ENCODE measurements at regions not wholly inside any gene's neighbourhood (a gene's known extent, or its start where the extent isn't known, plus 50 kb on each side); places are given as distances from the start of the nearest gene placed in this dataset.

DNA sequence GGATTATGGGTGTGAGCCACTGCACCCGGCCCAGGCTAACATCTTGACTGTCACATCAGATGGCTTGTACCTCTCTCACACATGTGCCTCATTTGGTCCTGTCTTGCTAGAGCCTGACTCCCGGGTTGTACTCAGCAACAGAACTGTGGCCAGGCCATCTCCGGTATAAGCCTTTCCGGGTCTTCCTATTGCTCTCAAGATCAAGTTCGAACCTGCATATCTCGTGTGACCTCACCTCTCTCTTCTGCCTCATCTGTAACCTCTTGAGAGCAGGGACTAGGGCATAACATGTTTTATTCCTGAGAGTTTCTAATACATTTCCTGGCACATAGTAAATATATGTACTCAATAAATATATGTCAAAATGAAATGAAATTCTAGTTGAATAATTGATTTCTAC is 114.0 kb downstream of the ACAA2 start:
- intact Hi-C loops (cut with micrococcal nuclease): no loop called here

DNA sequence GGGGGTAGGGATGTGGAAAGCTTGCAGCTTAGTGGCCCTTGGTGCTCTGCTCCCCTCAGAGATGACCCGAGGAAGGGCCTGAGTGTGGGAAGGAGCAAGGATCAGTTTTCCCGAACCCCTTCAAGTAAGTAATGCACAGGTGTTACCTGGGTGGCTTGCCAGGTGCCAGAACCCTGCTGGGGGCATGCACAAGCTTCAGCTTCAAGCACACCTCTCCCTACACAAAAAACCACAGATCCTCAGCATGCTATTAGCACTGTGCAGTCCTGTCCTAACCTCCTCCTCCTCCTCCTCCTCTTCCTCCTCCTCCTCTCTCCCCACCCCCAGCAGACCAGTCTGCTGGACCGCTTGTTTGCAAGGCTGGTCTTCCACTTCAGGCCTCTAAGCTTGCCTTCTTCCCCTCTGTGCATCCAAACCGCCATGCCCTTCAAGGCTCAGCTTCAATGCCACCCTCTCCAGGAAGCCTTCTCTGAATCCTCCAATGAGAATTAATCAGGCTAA is 114.8 kb downstream of the ACAA2 start:
- Histone ChIP-seq H3K9me3 (ENCODE audit: control insufficient read depth in 1 of 2, insufficient read depth in 1 of 2, low read depth in 1 of 2, low read length in 2 of 2) (no peaks in the 10 kb centered on the region), H3K4me1 (ENCODE audit: control insufficient read depth in 1 of 2, insufficient read depth in 2 of 2, low read length in 2 of 2) (no peaks in the 10 kb centered on the region), H3K4me2 (ENCODE audit: low read length) (no peak overlapping the region), H4K20me1 (ENCODE audit: insufficient read depth) (no peaks in the 10 kb centered on the region), H2AFZ (ENCODE audit: low read depth, low read length, poor library complexity, severe bottlenecking) (no peak overlapping the region), H3K9me2 (ENCODE audit: insufficient read depth) (no peaks in the 10 kb centered on the region), H3K79me2 (ENCODE audit: insufficient read depth, low read length) (no peaks in the 10 kb centered on the region), H3K4me3 (replicated peaks in 1 of 2; ENCODE audit: low read depth in 1 of 2, low read length in 2 of 2) (no peak overlapping the region), H3K9ac (ENCODE audit: low read length) (no peak overlapping the region), H3K36me3 (ENCODE audit: control insufficient read depth in 1 of 2, insufficient read depth in 2 of 2, low read length in 2 of 2) (no peaks in the 10 kb centered on the region), H3K27me3 (ENCODE audit: insufficient read depth, low read length) (no peaks in the 10 kb centered on the region), H3K27ac (ENCODE audit: low read depth, low read length) (no peak overlapping the region)
- ChIA-PET RAD21 (ENCODE audit: low non-redundant PET in 1 of 2, low total read pairs in 2 of 2, uncharacterized antibody in 2 of 2, unreplicated experiment in 2 of 2) (no interaction called here), CTCF (no interaction called here), POLR2A (interaction anchor here (1.6 kb wide), 1 partner anchor 28 kb away, joined by 4 read pairs; no protein-coding TSS in a partner anchor)
- BruUV-seq (replicated peaks): no TSS peak
- intact Hi-C loops (cut with micrococcal nuclease): no loop called here
- DNase-seq (ENCODE audit: low read depth, low spot score) (no peak), ATAC-seq (no peak)
- TF ChIP-seq CEBPB (IDR thresholded peaks at IDR 0.05; ENCODE audit: low read depth) (no peak), SRF (IDR thresholded peaks at IDR 0.05; ENCODE audit: low read depth) (no peak), SP1 (IDR thresholded peaks at IDR 0.05; ENCODE audit: low read depth) (no peak), POLR2A (IDR thresholded peaks at IDR 0.05; ENCODE audit: borderline replicate concordance, extremely low read depth, insufficient read depth, insufficient read length) (no peak), FOSL1 (IDR thresholded peaks at IDR 0.05; ENCODE audit: low read depth) (no peak), CBX3 (IDR thresholded peaks at IDR 0.05; ENCODE audit: low read depth) (no peak), ZBTB33 (IDR thresholded peaks at IDR 0.05; ENCODE audit: extremely low read depth, insufficient replicate concordance, low read length) (no peak), ATF3 (IDR thresholded peaks at IDR 0.05) (no peak), YY1 (IDR thresholded peaks at IDR 0.05; ENCODE audit: extremely low read depth, insufficient replicate concordance, low read depth, low read length) (no peak), CTCF (IDR thresholded peaks at IDR 0.05 in 2 of 3, conservative IDR thresholded peaks at IDR 0.05 in 1 of 3; ENCODE audit: borderline replicate concordance in 1 of 3, insufficient read depth in 1 of 3, low read depth in 2 of 3, low read length in 2 of 3) (no peak)
- TF ChIP-seq, protein P1, sequence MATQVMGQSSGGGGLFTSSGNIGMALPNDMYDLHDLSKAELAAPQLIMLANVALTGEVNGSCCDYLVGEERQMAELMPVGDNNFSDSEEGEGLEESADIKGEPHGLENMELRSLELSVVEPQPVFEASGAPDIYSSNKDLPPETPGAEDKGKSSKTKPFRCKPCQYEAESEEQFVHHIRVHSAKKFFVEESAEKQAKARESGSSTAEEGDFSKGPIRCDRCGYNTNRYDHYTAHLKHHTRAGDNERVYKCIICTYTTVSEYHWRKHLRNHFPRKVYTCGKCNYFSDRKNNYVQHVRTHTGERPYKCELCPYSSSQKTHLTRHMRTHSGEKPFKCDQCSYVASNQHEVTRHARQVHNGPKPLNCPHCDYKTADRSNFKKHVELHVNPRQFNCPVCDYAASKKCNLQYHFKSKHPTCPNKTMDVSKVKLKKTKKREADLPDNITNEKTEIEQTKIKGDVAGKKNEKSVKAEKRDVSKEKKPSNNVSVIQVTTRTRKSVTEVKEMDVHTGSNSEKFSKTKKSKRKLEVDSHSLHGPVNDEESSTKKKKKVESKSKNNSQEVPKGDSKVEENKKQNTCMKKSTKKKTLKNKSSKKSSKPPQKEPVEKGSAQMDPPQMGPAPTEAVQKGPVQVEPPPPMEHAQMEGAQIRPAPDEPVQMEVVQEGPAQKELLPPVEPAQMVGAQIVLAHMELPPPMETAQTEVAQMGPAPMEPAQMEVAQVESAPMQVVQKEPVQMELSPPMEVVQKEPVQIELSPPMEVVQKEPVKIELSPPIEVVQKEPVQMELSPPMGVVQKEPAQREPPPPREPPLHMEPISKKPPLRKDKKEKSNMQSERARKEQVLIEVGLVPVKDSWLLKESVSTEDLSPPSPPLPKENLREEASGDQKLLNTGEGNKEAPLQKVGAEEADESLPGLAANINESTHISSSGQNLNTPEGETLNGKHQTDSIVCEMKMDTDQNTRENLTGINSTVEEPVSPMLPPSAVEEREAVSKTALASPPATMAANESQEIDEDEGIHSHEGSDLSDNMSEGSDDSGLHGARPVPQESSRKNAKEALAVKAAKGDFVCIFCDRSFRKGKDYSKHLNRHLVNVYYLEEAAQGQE (IDR thresholded peaks at IDR 0.05; ENCODE audit: low read depth): no peak

More for the DNA sequence above, 114.0 kb downstream of the ACAA2 start:
- H3K9ac ChIP-seq (ENCODE audit: low read length): no peak overlapping the region
- H3K36me3 ChIP-seq (ENCODE audit: control insufficient read depth in 1 of 2, insufficient read depth in 2 of 2, low read length in 2 of 2): no peaks in the 10 kb centered on the region
- no peaks in the 10 kb centered on the region for H3K9me3 ChIP-seq (ENCODE audit: control insufficient read depth in 1 of 2, insufficient read depth in 1 of 2, low read depth in 1 of 2, low read length in 2 of 2)
- H3K4me1 ChIP-seq (ENCODE audit: control insufficient read depth in 1 of 2, insufficient read depth in 2 of 2, low read length in 2 of 2): no peaks in the 10 kb centered on the region
- ChIA-PET RAD21 (ENCODE audit: low non-redundant PET in 1 of 2, low total read pairs in 2 of 2, uncharacterized antibody in 2 of 2, unreplicated experiment in 2 of 2) (no interaction called here), CTCF (no interaction called here), POLR2A (no interaction called here)
- no peak for DNase-seq (ENCODE audit: low read depth, low spot score)
- H3K79me2 ChIP-seq (ENCODE audit: insufficient read depth, low read length): no peaks in the 10 kb centered on the region
- H4K20me1 ChIP-seq (ENCODE audit: insufficient read depth): no peaks in the 10 kb centered on the region
- ATAC-seq: no peak
- H3K27me3 ChIP-seq (ENCODE audit: insufficient read depth, low read length): no peaks in the 10 kb centered on the region
- H2AFZ ChIP-seq (ENCODE audit: low read depth, low read length, poor library complexity, severe bottlenecking): no peak overlapping the region
- H3K4me3 ChIP-seq (replicated peaks in 1 of 2; ENCODE audit: low read depth in 1 of 2, low read length in 2 of 2): no peak overlapping the region
- BruUV-seq (replicated peaks): no TSS peak
- no peak for TF ChIP-seq ZFX (IDR thresholded peaks at IDR 0.05)
- TF ChIP-seq ZNF274 (IDR thresholded peaks at IDR 0.05; ENCODE audit: low read depth, low read length): no peak
- TF ChIP-seq TCF7L2 (IDR thresholded peaks at IDR 0.05; ENCODE audit: borderline replicate concordance, extremely low read depth, insufficient read depth, insufficient read length): no peak
- H3K27ac ChIP-seq (ENCODE audit: low read depth, low read length): no peak overlapping the region
- H3K9me2 ChIP-seq (ENCODE audit: insufficient read depth): no peaks in the 10 kb centered on the region
- H3K4me2 ChIP-seq (ENCODE audit: low read length): no peak overlapping the region
